Activated CD4-positive, alpha-beta T cell treated with anti-CD3 and anti-CD28 coated beads for 36 hours (primary cell): ENCODE measurements at regions not wholly inside any gene's neighbourhood (a gene's known extent, or its start where the extent isn't known, plus 50 kb on each side); places are given as distances from the start of the nearest gene placed in this dataset.
"Not testable (repeated sequence)": the region's sequence is repeated elsewhere in the genome, so short reads cannot be mapped to it uniquely, and the experiment has no call there.

Experiments used
- ATAC-seq: fragments of 200-7000 bp; cut with Tn5 transposase; one replicate; pipeline ENCODE4 v1.10.0; 2021; ENCODE audit warnings: mild to moderate bottlenecking, moderate library complexity
- CTCF ChIA-PET: fragments of 350-600 bp; sonication (Branson Sonifier 250); formaldehyde crosslinking; loops from one replicate; lab custom pipeline; 2021; ENCODE audit warnings: antibody characterized with exemption; lab: Charles Lee
- POLR2A ChIA-PET: fragments of 350-600 bp; sonication (Branson Sonifier 250); formaldehyde crosslinking; loops from one replicate; lab custom pipeline; 2021; ENCODE audit warnings: antibody characterized with exemption, inconsistent platforms; lab: Charles Lee
- DNase-seq: peaks from one replicate; pipeline ENCODE4 v3.0.0-alpha.2; 2020
- H3K27ac Mint-ChIP-seq: one replicate; pipeline ENCODE4 v1.8.0; 2021; ENCODE audit warnings: mixed read lengths
- H3K27me3 Mint-ChIP-seq: one replicate; pipeline ENCODE4 v1.8.0; 2021; ENCODE audit warnings: mixed read lengths
- H3K36me3 Mint-ChIP-seq: one replicate; pipeline ENCODE4 v1.8.0; 2021; ENCODE audit warnings: low read depth, mixed read lengths
- H3K4me1 Mint-ChIP-seq: one replicate; pipeline ENCODE4 v1.8.0; 2021; ENCODE audit warnings: mixed read lengths
- H3K4me3 Mint-ChIP-seq: one replicate; pipeline ENCODE4 v1.8.0; 2021; ENCODE audit warnings: mild to moderate bottlenecking, moderate library complexity, mixed read lengths
- H3K9me3 Mint-ChIP-seq: one replicate; pipeline ENCODE4 v1.8.0; 2021; ENCODE audit warnings: low read depth, mixed read lengths
- intact Hi-C, 2 experiments: fragments of 100-400 bp; cut with DNase I in 1 of 2; cut with micrococcal nuclease in 1 of 2; formaldehyde crosslinking; loops; one replicate each; pipeline versions ENCODE4 v1.14.2 to v1.15.1; 2022 to 2024; cut with DNase I, micrococcal nuclease

- DNase-seq (no peak), ATAC-seq (no peak)
- Mint-ChIP-seq H3K36me3 (no peaks in the 10 kb centered on the region), H3K4me3 (no peak overlapping the region), H3K9me3 (no peaks in the 10 kb centered on the region), H3K27ac (no peak overlapping the region), H3K4me1 (no peaks in the 10 kb centered on the region), H3K27me3 (no peaks in the 10 kb centered on the region)
- intact Hi-C loops, result no loop called here
- ChIA-PET POLR2A (no interaction called here), CTCF (no interaction called here)
Measured at GRCh38 chr11:71089571-71089970, 162.8 kb downstream of the SHANK2 start.

- H3K27me3 Mint-ChIP-seq, intact Hi-C loops, H3K9me3 Mint-ChIP-seq, ATAC-seq, H3K36me3 Mint-ChIP-seq, DNase-seq, H3K4me3 Mint-ChIP-seq, H3K4me1 Mint-ChIP-seq, CTCF ChIA-PET, H3K27ac Mint-ChIP-seq, POLR2A ChIA-PET: not testable (repeated sequence)
Measured at GRCh38 chr11:71088314-71089215, 163.8 kb downstream of the SHANK2 start.

GRCh38 chr11:71086687-71087258 is 165.6 kb downstream of the SHANK2 start:
- DNase-seq, result peak; percentile 44
- CTCF ChIA-PET, result interaction anchor here (0.6 kb wide), 1 partner anchor 377 kb away, joined by 3 read pairs; no protein-coding TSS in a partner anchor
- ATAC-seq, result peak; percentile 57
- H3K27me3 Mint-ChIP-seq, result no peaks in the 10 kb centered on the region
- H3K4me1 Mint-ChIP-seq, result no peaks in the 10 kb centered on the region
- H3K27ac Mint-ChIP-seq, result no peak overlapping the region
- POLR2A ChIA-PET, result no interaction called here
- no peaks in the 10 kb centered on the region for H3K36me3 Mint-ChIP-seq
- no peak overlapping the region for H3K4me3 Mint-ChIP-seq
- no peaks in the 10 kb centered on the region for H3K9me3 Mint-ChIP-seq
- intact Hi-C loops, result no loop called here

- DNase-seq, result no peak
- peak; percentile 45 for ATAC-seq
- no peaks in the 10 kb centered on the region for H3K36me3 Mint-ChIP-seq
- H3K4me1 Mint-ChIP-seq, result no peaks in the 10 kb centered on the region
- CTCF ChIA-PET, result no interaction called here
- H3K9me3 Mint-ChIP-seq, result no peaks in the 10 kb centered on the region
- H3K4me3 Mint-ChIP-seq, result no peak overlapping the region
- no peak overlapping the region for H3K27ac Mint-ChIP-seq
- POLR2A ChIA-PET, result no interaction called here
- intact Hi-C loops, result no loop called here
- H3K27me3 Mint-ChIP-seq, result peaks cover 4% of the 10 kb centered on the region
Measured at GRCh38 chr11:71084306-71085012, 167.9 kb downstream of the SHANK2 start.

- Mint-ChIP-seq H3K9me3 (no peaks in the 10 kb centered on the region), H3K4me3 (no peak overlapping the region), H3K27me3 (peaks cover 6% of the 10 kb centered on the region), H3K4me1 (no peaks in the 10 kb centered on the region), H3K27ac (no peak overlapping the region), H3K36me3 (no peaks in the 10 kb centered on the region)
- POLR2A ChIA-PET, result no interaction called here
- CTCF ChIA-PET, result no interaction called here
- intact Hi-C loops, result no loop called here
- ATAC-seq, result no peak
- no peak for DNase-seq
Measured at GRCh38 chr11:71083105-71083504, 169.3 kb downstream of the SHANK2 start.

GRCh38 chr11:71082454-71082853 is 169.9 kb downstream of the SHANK2 start:
- intact Hi-C loops, result no loop called here
- Mint-ChIP-seq H3K9me3 (no peaks in the 10 kb centered on the region), H3K36me3 (no peaks in the 10 kb centered on the region), H3K27ac (no peak overlapping the region), H3K4me1 (no peaks in the 10 kb centered on the region), H3K4me3 (no peak overlapping the region), H3K27me3 (peaks cover 6% of the 10 kb centered on the region)
- CTCF ChIA-PET, result no interaction called here
- no peak for ATAC-seq
- DNase-seq, result no peak
- POLR2A ChIA-PET, result no interaction called here

- CTCF ChIA-PET, result no interaction called here
- ATAC-seq, result no peak
- intact Hi-C loops, result no loop called here
Measured at GRCh38 chr11:71081704-71082230, 170.6 kb downstream of the SHANK2 start.

GRCh38 chr11:71080239-71081097 is 171.9 kb downstream of the SHANK2 start:
- H3K9me3 Mint-ChIP-seq, result no peaks in the 10 kb centered on the region
- POLR2A ChIA-PET, result no interaction called here
- intact Hi-C loops, result loop anchor here in 1 of 2 experiments (1.0 kb wide), 2 partner anchors 265 to 613 kb away; no protein-coding TSS in a partner anchor
- H3K4me3 Mint-ChIP-seq, result no peak overlapping the region
- peak; percentile 68 for ATAC-seq
- no peaks in the 10 kb centered on the region for H3K4me1 Mint-ChIP-seq
- no peak overlapping the region for H3K27ac Mint-ChIP-seq
- no peaks in the 10 kb centered on the region for H3K36me3 Mint-ChIP-seq
- CTCF ChIA-PET, result interaction anchor here (1.3 kb wide), 1 partner anchor 266 kb away, joined by 3 read pairs; no protein-coding TSS in a partner anchor
- H3K27me3 Mint-ChIP-seq, result peaks cover 8% of the 10 kb centered on the region
- peak; percentile 82 for DNase-seq

More at GRCh38 chr11:71081704-71082230, 170.6 kb downstream of the SHANK2 start:
- no peaks in the 10 kb centered on the region for H3K36me3 Mint-ChIP-seq
- DNase-seq, result no peak
- POLR2A ChIA-PET, result no interaction called here
- no peaks in the 10 kb centered on the region for H3K4me1 Mint-ChIP-seq
- no peak overlapping the region for H3K4me3 Mint-ChIP-seq
- H3K27ac Mint-ChIP-seq, result no peak overlapping the region
- H3K27me3 Mint-ChIP-seq, result peaks cover 6% of the 10 kb centered on the region
- H3K9me3 Mint-ChIP-seq, result no peaks in the 10 kb centered on the region

GRCh38 chr11:71079795-71080194 is 172.6 kb downstream of the SHANK2 start:
- CTCF ChIA-PET, result interaction anchor here (0.6 to 1.3 kb wide), 2 partner anchors 265 to 1452 kb away, joined by 3 read pairs; no protein-coding TSS in a partner anchor
- no peak for ATAC-seq
- no peak for DNase-seq
- POLR2A ChIA-PET, result no interaction called here
- Mint-ChIP-seq H3K27me3 (peaks cover 8% of the 10 kb centered on the region), H3K36me3 (no peaks in the 10 kb centered on the region), H3K4me3 (no peak overlapping the region), H3K4me1 (no peaks in the 10 kb centered on the region), H3K9me3 (no peaks in the 10 kb centered on the region), H3K27ac (no peak overlapping the region)
- intact Hi-C loops, result loop anchor here in 1 of 2 experiments (1.0 kb wide), 2 partner anchors 264 to 612 kb away; no protein-coding TSS in a partner anchor

- no peaks in the 10 kb centered on the region for H3K4me1 Mint-ChIP-seq
- ChIA-PET CTCF (no interaction called here), POLR2A (no interaction called here)
Measured at GRCh38 chr11:71078482-71078881, 173.9 kb downstream of the SHANK2 start.

More at GRCh38 chr11:71078482-71078881, 173.9 kb downstream of the SHANK2 start:
- H3K27ac Mint-ChIP-seq, result no peak overlapping the region
- intact Hi-C loops, result no loop called here
- H3K4me3 Mint-ChIP-seq, result no peak overlapping the region
- no peaks in the 10 kb centered on the region for H3K36me3 Mint-ChIP-seq
- DNase-seq (no peak), ATAC-seq (no peak)
- peaks cover 8% of the 10 kb centered on the region for H3K27me3 Mint-ChIP-seq
- no peaks in the 10 kb centered on the region for H3K9me3 Mint-ChIP-seq
